AG09319 (cell line): ENCODE measurements at regions not wholly inside any gene's neighbourhood (a gene's known extent, or its start where the extent isn't known, plus 50 kb on each side); places are given as distances from the start of the nearest gene placed in this dataset.

Source experiments
- DNase-seq: peaks from one replicate; pipeline ENCODE4 v3.0.0-alpha.2; 2010; ENCODE audit warnings: low read depth; ENCODE audit errors: extremely low read depth
- TF ChIP-seq, protein P1 (sequence below): IDR thresholded peaks from 2 replicates; pipeline ENCODE4 v1.5.1; 2011; ENCODE audit warnings: low read depth, mild to moderate bottlenecking, inconsistent platforms, low read length, moderate library complexity

DNA sequence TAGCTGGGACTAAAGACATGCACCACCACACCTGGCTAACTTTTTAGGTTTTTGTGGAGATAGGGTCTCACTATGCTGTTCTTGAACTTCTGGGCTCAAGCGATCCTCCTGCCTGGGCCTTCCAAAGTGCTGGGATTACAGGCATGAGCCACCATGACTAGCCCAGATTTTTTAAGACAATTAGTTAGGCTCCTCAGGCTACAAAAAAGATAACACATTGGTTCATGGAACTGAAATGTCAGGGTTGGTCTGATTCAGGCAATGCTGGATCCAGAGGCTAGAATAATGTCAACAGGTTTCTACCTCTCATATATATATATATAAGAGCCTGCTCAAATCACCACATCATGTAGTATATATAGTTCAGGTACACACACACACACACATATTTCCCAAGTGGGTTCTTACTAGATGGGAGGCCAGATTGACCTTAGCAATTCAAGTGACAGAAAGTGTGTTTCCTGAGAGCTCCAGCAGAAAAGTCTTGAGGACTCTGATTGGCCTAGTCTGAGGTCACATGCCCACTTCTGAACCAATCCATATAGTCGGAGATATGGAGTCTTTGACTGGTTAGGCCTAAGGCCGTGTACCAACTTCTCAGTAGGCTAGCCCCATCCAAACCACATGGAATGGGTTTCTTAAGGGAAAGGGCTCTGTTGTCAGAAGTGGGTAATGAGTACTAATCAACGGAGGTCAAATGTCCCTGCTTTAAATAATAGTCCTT is 72.6 kb upstream of the LAPTM4A start:
- TF ChIP-seq, protein P1, sequence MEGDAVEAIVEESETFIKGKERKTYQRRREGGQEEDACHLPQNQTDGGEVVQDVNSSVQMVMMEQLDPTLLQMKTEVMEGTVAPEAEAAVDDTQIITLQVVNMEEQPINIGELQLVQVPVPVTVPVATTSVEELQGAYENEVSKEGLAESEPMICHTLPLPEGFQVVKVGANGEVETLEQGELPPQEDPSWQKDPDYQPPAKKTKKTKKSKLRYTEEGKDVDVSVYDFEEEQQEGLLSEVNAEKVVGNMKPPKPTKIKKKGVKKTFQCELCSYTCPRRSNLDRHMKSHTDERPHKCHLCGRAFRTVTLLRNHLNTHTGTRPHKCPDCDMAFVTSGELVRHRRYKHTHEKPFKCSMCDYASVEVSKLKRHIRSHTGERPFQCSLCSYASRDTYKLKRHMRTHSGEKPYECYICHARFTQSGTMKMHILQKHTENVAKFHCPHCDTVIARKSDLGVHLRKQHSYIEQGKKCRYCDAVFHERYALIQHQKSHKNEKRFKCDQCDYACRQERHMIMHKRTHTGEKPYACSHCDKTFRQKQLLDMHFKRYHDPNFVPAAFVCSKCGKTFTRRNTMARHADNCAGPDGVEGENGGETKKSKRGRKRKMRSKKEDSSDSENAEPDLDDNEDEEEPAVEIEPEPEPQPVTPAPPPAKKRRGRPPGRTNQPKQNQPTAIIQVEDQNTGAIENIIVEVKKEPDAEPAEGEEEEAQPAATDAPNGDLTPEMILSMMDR = no peak
- DNase-seq = no peak

DNA sequence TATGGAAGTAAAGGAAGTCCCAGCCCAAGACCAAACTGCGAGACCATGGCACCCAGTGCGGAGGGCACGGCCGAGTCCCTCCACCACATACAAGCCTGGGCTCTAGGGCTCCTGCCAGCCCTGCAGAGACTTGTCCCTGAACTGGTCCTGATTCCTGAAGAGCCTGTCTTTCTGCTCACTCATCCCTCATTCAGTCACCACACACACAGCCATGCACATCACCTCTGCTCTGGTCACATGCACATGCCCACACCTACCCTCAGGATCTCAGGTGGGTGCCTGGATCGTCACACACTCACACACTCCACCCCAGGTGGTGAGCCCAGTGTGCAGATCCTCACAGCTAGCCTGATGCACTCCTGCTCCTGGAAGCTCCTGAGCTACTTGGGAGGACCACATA is 71.4 kb upstream of the LAPTM4A start:
- DNase-seq = no peak
- TF ChIP-seq, protein P1 = no peak

DNA sequence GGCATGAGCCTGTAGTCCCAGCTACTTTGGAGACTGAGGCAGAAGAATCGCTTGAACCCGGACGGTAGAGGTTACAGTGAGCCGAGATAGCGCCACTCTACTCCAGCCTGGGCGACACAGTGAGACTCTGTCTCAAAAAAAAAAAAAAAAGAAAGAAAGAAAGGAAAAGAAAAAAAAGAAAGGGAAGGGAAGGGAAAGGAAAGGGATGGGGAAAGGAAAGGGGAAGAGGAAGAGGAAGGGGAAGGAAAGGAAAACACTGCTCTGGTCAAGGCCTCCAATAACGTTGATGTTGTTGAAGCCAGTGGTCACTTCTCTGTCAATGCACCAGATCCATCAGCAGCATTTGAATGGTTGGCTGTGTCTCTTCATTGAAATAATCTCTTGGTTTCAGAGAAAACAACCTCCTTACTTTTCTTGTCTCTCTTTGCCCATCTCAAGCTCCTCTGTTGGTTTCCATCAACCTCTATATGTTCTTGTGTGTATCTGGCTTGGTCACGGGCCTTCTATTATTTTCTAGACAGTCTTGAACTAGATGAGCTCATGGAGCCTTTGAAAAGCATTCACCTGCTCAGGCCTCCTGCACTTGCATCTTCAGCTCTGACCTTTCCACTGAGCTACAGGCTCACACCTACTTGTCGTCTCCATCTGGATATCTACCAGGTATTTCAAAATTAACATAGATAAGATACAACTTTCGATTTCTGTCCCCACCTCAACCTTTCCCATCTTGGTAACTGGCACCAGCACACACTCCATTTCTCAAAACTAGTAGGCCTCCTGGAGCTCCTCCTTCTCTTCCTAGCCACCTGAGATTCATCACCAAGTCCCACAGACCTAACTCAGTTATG is 69.4 kb upstream of the LAPTM4A start:
- no peak for DNase-seq
- TF ChIP-seq, protein P1 = no peak

DNA sequence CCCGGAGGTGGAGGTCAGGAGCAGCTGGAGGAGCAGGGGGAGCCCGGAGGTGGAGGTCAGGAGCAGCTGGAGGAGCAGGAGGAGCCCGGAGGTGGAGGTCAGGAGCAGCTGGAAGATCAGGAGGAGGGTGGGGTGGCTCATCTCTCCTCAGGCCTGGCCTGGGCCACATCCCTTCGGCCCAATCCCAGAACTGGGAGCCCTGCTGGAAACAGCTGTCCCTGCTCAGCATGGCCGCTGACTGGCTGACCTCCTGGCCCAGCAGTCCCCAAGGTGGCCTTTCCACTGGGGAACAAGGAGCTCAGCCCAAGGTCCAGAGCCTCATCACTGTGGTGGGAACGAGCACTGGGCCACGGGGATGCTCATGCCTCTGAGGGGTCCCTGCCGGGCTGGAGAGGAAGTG is 66.6 kb upstream of the LAPTM4A start:
- TF ChIP-seq, protein P1 = no peak
- DNase-seq = no peak

DNA sequence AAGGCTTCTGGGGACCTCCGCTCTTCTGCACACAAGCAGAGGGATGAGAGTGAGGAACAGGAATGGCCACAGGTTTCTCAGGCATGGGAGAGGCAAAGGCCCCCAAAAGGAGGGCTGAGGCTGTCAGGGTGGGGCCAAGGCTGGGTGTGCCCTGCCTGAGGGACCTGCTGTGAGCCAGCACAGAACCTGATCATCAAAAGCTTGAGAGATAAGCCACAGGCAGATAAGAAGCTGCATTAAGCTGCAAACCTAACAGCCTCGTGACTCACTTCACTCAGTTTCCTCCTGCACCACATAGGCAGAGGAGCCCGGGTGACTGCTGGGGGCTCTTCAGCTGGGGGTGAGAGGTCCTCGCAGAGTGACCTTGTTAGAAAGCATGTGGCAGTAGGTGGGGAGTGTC is 64.5 kb upstream of the LAPTM4A start:
- no peak for DNase-seq
- TF ChIP-seq, protein P1 = no peak

DNA sequence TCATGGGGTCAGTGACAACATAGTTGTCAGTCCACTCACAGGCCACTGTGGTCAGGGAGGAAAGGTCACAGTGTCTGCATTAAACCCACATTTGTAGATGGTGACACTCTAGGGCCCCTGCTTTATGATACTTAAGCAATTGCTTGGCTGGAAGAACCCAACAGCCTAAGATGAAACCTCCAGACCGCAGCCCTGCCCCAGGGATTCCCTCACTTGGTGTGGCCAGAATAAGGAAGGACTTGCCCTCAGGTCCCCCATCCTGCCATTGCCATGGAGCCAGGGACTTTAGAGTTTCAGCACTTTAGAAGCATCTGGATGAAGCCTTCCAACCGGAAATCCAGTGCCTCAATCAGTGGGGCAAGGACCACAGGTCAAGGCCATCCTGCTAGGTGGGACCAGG is 63.9 kb upstream of the LAPTM4A start:
- TF ChIP-seq, protein P1 = no peak
- no peak for DNase-seq
